Osteoblast (primary cell): ENCODE measurements at regions not wholly inside any gene's neighbourhood (a gene's known extent, or its start where the extent isn't known, plus 50 kb on each side); places are given as distances from the start of the nearest gene placed in this dataset.
A peak's percentile ranks its signal among the peaks of the same experiment; 100 is the strongest.

Experiments
- DNase-seq: peaks from one replicate; pipeline ENCODE4 v3.0.0; 2011; ENCODE audit warnings: low spot score, mixed read lengths; ENCODE audit not compliant: insufficient read length; ENCODE audit errors: missing footprints
- H2AFZ ChIP-seq: 2 replicates; pipeline ENCODE4 v1.6.0; 2011; ENCODE audit warnings: mild to moderate bottlenecking, low read length
- H3K27ac ChIP-seq: 2 replicates; pipeline ENCODE4 v1.5.1; 2011; ENCODE audit warnings: mild to moderate bottlenecking, low read depth, low read length, moderate library complexity
- H3K27me3 ChIP-seq: 2 replicates; pipeline ENCODE4 v1.6.0; 2012; ENCODE audit warnings: mild to moderate bottlenecking, control low read depth, inconsistent platforms, low read length, moderate library complexity; ENCODE audit not compliant: insufficient read depth
- H3K36me3 ChIP-seq: 2 replicates; pipeline ENCODE4 v1.5.1; 2011; ENCODE audit warnings: mild to moderate bottlenecking, low read length, control low read depth, moderate library complexity; ENCODE audit not compliant: insufficient read depth
- H3K4me1 ChIP-seq: 2 replicates; pipeline ENCODE4 v1.5.1; 2011; ENCODE audit warnings: mild to moderate bottlenecking, low read length, control low read depth, moderate library complexity; ENCODE audit not compliant: insufficient read depth
- H3K4me2 ChIP-seq: 2 replicates; pipeline ENCODE4 v1.6.0; 2011; ENCODE audit warnings: mild to moderate bottlenecking, low read length; ENCODE audit not compliant: insufficient read depth
- H3K4me3 ChIP-seq: fragments of 200-600 bp; sonication (generic); 3 replicates; pipeline ENCODE4 v1.5.1; 2012; ENCODE audit warnings: mild to moderate bottlenecking, low read length, inconsistent platforms; ENCODE audit not compliant: insufficient read depth
- H3K79me2 ChIP-seq: 2 replicates; pipeline ENCODE4 v1.6.0; 2012; ENCODE audit warnings: mild to moderate bottlenecking, low read length, control low read depth, inconsistent platforms; ENCODE audit not compliant: insufficient read depth
- H3K9me3 ChIP-seq: 2 replicates; pipeline ENCODE4 v1.5.1; 2011; ENCODE audit warnings: low read depth, low read length, control low read depth
- H4K20me1 ChIP-seq: 2 replicates; pipeline ENCODE4 v1.6.0; 2012; ENCODE audit warnings: mild to moderate bottlenecking, low read length, control low read depth; ENCODE audit not compliant: insufficient read depth
- CTCF ChIP-seq: IDR thresholded peaks from 2 replicates; pipeline ENCODE4 v1.5.1; 2011; ENCODE audit warnings: mild to moderate bottlenecking, low read depth, low read length, moderate library complexity; ENCODE audit errors: extremely low read depth

- no peak for TF ChIP-seq CTCF
- Histone ChIP-seq H3K36me3 (no peaks in the 10 kb centered on the region), H3K4me3 (no peak overlapping the region), H2AFZ (no peak overlapping the region), H3K4me2 (no peak overlapping the region), H3K9me3 (no peaks in the 10 kb centered on the region), H3K4me1 (peaks cover 21% of the 10 kb centered on the region), H4K20me1 (no peaks in the 10 kb centered on the region), H3K79me2 (no peaks in the 10 kb centered on the region), H3K27me3 (no peaks in the 10 kb centered on the region), H3K27ac (no peak overlapping the region)
- no peak for DNase-seq
Measured at GRCh38 chr1:218582646-218583045, 237.5 kb downstream of the TGFB2 start.

- peak overlapping the region; percentile 61 for H3K27ac ChIP-seq
- no peaks in the 10 kb centered on the region for H3K79me2 ChIP-seq
- H3K9me3 ChIP-seq = no peaks in the 10 kb centered on the region
- H3K4me1 ChIP-seq = peaks cover 21% of the 10 kb centered on the region
- DNase-seq = no peak
- no peak overlapping the region for H3K4me3 ChIP-seq
- no peaks in the 10 kb centered on the region for H3K27me3 ChIP-seq
- H3K36me3 ChIP-seq = no peaks in the 10 kb centered on the region
- no peak for TF ChIP-seq CTCF
- H3K4me2 ChIP-seq = no peak overlapping the region
- no peaks in the 10 kb centered on the region for H4K20me1 ChIP-seq
- H2AFZ ChIP-seq = no peak overlapping the region
Measured at GRCh38 chr1:218584418-218585155, 239.5 kb downstream of the TGFB2 start.

- Histone ChIP-seq H4K20me1 (no peaks in the 10 kb centered on the region), H3K4me2 (peak overlapping the region; percentile 49), H2AFZ (peak overlapping the region; percentile 75), H3K4me1 (peaks cover 21% of the 10 kb centered on the region), H3K27me3 (no peaks in the 10 kb centered on the region), H3K79me2 (no peaks in the 10 kb centered on the region), H3K36me3 (no peaks in the 10 kb centered on the region), H3K27ac (peak overlapping the region; percentile 61), H3K9me3 (no peaks in the 10 kb centered on the region), H3K4me3 (no peak overlapping the region)
- no peak for TF ChIP-seq CTCF
- no peak for DNase-seq
Measured at GRCh38 chr1:218585511-218586184, 240.5 kb downstream of the TGFB2 start.

- DNase-seq = no peak
- no peak overlapping the region for H3K4me3 ChIP-seq
- H2AFZ ChIP-seq = no peak overlapping the region
- H3K4me1 ChIP-seq = peaks cover 32% of the 10 kb centered on the region
- H3K27me3 ChIP-seq = no peaks in the 10 kb centered on the region
- no peaks in the 10 kb centered on the region for H3K79me2 ChIP-seq
- H3K4me2 ChIP-seq = no peak overlapping the region
- no peaks in the 10 kb centered on the region for H4K20me1 ChIP-seq
- no peaks in the 10 kb centered on the region for H3K36me3 ChIP-seq
- no peak overlapping the region for H3K27ac ChIP-seq
- no peaks in the 10 kb centered on the region for H3K9me3 ChIP-seq
- no peak for TF ChIP-seq CTCF
Measured at GRCh38 chr1:218587900-218588299, 242.8 kb downstream of the TGFB2 start.
